ENCODE measurements at regions not wholly inside any gene's neighbourhood (a gene's known extent, or its start where the extent isn't known, plus 50 kb on each side); places are given as distances from the start of the nearest gene placed in this dataset.

GRCh38 chr2:221767106-221768012, 195.3 kb upstream of the EPHA4 start:
- Histone ChIP-seq H2BK120ac (ENCODE audit: low read depth, low read length) (no peak overlapping the region), H4K5ac (ENCODE audit: low read depth, low read length) (no peak overlapping the region), H3K9me3 (ENCODE audit: control insufficient read depth, insufficient read depth, low read length) (no peaks in the 10 kb centered on the region), H2AK9ac (replicated peaks; ENCODE audit: low read depth, low read length, poor library complexity) (no peak overlapping the region), H2AFZ (replicated peaks; ENCODE audit: low read length, poor library complexity) (no peak overlapping the region), H3K79me1 (ENCODE audit: low read depth in 1 of 2, low read length in 2 of 2) (no peaks in the 10 kb centered on the region), H4K91ac (ENCODE audit: insufficient read depth, low read depth, low read length) (no peak overlapping the region), H4K20me1 (ENCODE audit: insufficient read depth, low read length) (no peaks in the 10 kb centered on the region), H3K27me3 (ENCODE audit: control insufficient read depth, insufficient read depth, low read length) (peaks cover 4% of the 10 kb centered on the region; the same call in 1 of the 2 replicates), H3K27ac (ENCODE audit: insufficient read depth, low read length) (no peak overlapping the region), H3K23ac (ENCODE audit: low read depth, low read length) (no peak overlapping the region), H2BK5ac (ENCODE audit: low read depth, low read length, poor library complexity, severe bottlenecking) (no peak overlapping the region), H3K18ac (ENCODE audit: low read depth, low read length) (no peak overlapping the region), H3K56ac (ENCODE audit: extremely low read depth, insufficient read depth, low read length) (no peak overlapping the region), H3K4me1 (ENCODE audit: control insufficient read depth, insufficient read depth, low read length) (no peaks in the 10 kb centered on the region), H3K4me3 (ENCODE audit: insufficient read depth, low read depth, low read length) (no peak overlapping the region), H3K9me1 (ENCODE audit: insufficient read depth, low read length) (no peaks in the 10 kb centered on the region), H3K36me3 (ENCODE audit: control insufficient read depth, insufficient read depth, low read length) (no peaks in the 10 kb centered on the region), H3K4ac (ENCODE audit: low read depth, low read length) (no peak overlapping the region), H3K14ac (replicated peaks; ENCODE audit: low read depth, low read length) (no peak overlapping the region), H4K8ac (ENCODE audit: low read depth in 2 of 2, low read length in 2 of 2) (no peak overlapping the region), H2BK20ac (ENCODE audit: low read depth, low read length) (no peak overlapping the region), H3K9ac (ENCODE audit: low read depth, low read length) (no peak overlapping the region), H3K4me2 (ENCODE audit: low read depth, low read length) (no peak overlapping the region), H2BK15ac (ENCODE audit: low read depth, low read length) (no peak overlapping the region), H2AK5ac (ENCODE audit: low read depth, low read length) (no peak overlapping the region)
- intact Hi-C loops (cut with micrococcal nuclease): no loop called here
- no peak for TF ChIP-seq RCOR1 (IDR thresholded peaks at IDR 0.05; ENCODE audit: insufficient replicate concordance, low read length)
- TF ChIP-seq, protein P1, sequence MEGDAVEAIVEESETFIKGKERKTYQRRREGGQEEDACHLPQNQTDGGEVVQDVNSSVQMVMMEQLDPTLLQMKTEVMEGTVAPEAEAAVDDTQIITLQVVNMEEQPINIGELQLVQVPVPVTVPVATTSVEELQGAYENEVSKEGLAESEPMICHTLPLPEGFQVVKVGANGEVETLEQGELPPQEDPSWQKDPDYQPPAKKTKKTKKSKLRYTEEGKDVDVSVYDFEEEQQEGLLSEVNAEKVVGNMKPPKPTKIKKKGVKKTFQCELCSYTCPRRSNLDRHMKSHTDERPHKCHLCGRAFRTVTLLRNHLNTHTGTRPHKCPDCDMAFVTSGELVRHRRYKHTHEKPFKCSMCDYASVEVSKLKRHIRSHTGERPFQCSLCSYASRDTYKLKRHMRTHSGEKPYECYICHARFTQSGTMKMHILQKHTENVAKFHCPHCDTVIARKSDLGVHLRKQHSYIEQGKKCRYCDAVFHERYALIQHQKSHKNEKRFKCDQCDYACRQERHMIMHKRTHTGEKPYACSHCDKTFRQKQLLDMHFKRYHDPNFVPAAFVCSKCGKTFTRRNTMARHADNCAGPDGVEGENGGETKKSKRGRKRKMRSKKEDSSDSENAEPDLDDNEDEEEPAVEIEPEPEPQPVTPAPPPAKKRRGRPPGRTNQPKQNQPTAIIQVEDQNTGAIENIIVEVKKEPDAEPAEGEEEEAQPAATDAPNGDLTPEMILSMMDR (conservative IDR thresholded peaks at IDR 0.05; ENCODE audit: low read depth, low read length): no peak
- TF ChIP-seq RFX5 (IDR thresholded peaks at IDR 0.05; ENCODE audit: low read depth, low read length): no peak
- no peak for TF ChIP-seq MXI1 (IDR thresholded peaks at IDR 0.05; ENCODE audit: borderline replicate concordance, low read depth, low read length)
- TF ChIP-seq MAFK (IDR thresholded peaks at IDR 0.05; ENCODE audit: low read depth, low read length): no peak
- DNase-seq (peak; percentile 1), ATAC-seq (ENCODE audit: low read depth) (no peak)
- no CpG with 5 or more reads among the region's 9 CpGs for WGBS, 2 experiments (ENCODE audit: extremely low coverage in 2 of 2, insufficient read length in 1 of 2)
- no TSS peak for BruUV-seq (replicated peaks)
- POLR2A ChIA-PET (ENCODE audit: unreplicated experiment): no interaction called here
- CTCF ChIA-PET: no interaction called here
- in situ Hi-C loops (cut with MboI; ENCODE audit: low sequenced_read_pairs): no loop called here
- dilution Hi-C loops (cut with HindIII; ENCODE audit: low sequenced_read_pairs, unreplicated experiment): no loop called here
